Mucosa of stomach (tissue), 1 donor: ENCODE measurements at regions not wholly inside any gene's neighbourhood (a gene's known extent, or its start where the extent isn't known, plus 50 kb on each side); places are given as distances from the start of the nearest gene placed in this dataset.

Experiments used
- H3K27me3 ChIP-seq: one replicate; pipeline ENCODE4 v1.7.0; 2013; ENCODE audit warnings: mild to moderate bottlenecking, low read length; ENCODE audit not compliant: control insufficient read depth, insufficient read depth
- H3K36me3 ChIP-seq: one replicate; pipeline ENCODE4 v1.7.0; 2013; ENCODE audit warnings: low read length; ENCODE audit not compliant: control insufficient read depth, insufficient read depth
- H3K4me1 ChIP-seq: one replicate; pipeline ENCODE4 v1.7.0; 2013; ENCODE audit warnings: mild to moderate bottlenecking, low read length; ENCODE audit not compliant: control insufficient read depth, insufficient read depth
- H3K4me3 ChIP-seq: one replicate; pipeline ENCODE4 v1.7.0; 2013; ENCODE audit warnings: low read length
- H3K9ac ChIP-seq: one replicate; pipeline ENCODE4 v1.7.0; 2013; ENCODE audit warnings: mild to moderate bottlenecking, low read length, moderate library complexity
- H3K9me3 ChIP-seq: one replicate; pipeline ENCODE4 v1.7.0; 2013; ENCODE audit warnings: mild to moderate bottlenecking, low read length, moderate library complexity; ENCODE audit not compliant: control insufficient read depth
- donor health status: Pancreatic carcinoma.

DNA sequence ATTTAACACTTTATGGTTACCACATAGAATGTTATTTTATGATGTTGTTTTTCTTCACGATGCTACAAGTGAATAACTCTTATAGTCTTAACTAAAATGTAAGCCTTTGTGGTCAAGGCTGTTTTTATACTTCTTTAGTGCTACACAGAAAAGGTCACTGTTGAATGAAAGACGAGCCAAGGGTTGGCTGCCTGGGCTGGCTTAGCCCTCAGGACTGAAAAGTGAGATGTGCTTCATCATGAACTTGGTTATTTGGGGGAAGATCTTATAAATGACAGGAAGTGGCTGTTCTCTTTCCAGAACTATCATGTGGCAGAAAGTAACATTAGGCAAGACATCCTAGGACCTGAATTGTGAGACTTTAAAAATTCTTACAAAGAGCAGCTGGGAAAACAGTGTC is 404.0 kb downstream of the BTBD3 start:
- Histone ChIP-seq H3K36me3 (no peaks in the 10 kb centered on the region), H3K9ac (no peak overlapping the region), H3K27me3 (no peaks in the 10 kb centered on the region), H3K9me3 (no peaks in the 10 kb centered on the region), H3K4me1 (no peaks in the 10 kb centered on the region), H3K4me3 (no peak overlapping the region)

DNA sequence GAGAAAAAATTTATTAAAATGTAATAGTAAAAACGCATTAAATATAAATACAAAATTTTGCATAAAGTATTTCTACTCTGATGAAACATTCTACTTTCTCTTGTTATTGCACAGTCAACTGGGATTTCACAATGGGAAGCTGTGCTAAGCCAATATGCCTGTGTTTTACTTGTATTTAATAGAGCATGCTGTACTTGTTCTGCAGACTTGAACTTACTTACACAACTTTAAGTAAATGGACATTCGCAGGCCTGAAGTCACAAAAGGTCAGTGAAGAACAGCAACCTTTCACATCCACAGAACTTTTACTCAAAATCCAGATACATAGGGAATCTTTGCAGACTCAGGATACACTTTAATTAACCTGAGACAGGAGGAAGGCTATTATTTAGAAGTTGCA is 409.5 kb downstream of the BTBD3 start:
- H3K9me3 ChIP-seq = no peaks in the 10 kb centered on the region
- no peaks in the 10 kb centered on the region for H3K4me1 ChIP-seq
- no peaks in the 10 kb centered on the region for H3K27me3 ChIP-seq
- H3K36me3 ChIP-seq = no peaks in the 10 kb centered on the region
- H3K4me3 ChIP-seq = no peak overlapping the region
- no peak overlapping the region for H3K9ac ChIP-seq

DNA sequence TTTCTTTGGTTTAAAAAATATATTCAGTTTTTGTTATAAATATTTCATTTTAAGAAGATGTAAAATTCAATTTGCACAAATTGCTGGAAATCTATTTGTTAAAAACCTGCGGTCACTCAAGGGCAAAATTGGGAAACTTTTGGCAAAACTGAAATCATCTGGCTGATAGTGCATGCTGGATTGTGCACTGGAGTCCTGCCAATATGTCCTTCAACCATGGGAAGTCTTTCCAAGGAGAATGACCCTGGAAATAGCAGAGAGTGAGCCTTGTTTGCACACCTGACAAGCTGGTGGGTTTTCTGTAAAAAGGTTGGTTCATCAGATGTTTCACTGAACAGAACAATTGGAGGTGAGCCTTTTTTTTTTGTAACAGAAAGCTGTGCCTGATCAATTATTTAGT is 413.5 kb downstream of the BTBD3 start:
- Histone ChIP-seq H3K27me3 (no peaks in the 10 kb centered on the region), H3K36me3 (no peaks in the 10 kb centered on the region), H3K9ac (no peak overlapping the region), H3K4me3 (no peak overlapping the region), H3K9me3 (no peaks in the 10 kb centered on the region), H3K4me1 (no peaks in the 10 kb centered on the region)

DNA sequence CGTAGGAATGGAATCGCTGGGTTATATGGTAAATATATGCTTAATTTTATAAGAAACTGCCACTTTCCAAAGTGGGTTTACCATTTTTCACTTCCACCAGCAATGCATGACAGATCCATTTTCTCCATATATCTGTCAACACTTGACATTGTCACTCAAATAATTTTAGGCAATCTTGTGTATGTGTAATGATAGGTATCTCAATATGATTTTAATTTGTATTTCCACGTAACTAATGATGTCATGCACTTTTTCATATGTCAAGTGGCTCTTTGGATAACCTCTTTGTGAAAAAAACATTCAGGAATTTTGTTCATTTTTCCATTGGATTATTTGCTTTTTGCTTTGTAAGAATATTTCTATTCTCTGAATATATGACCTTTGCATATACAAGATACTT is 419.9 kb downstream of the BTBD3 start:
- H3K9ac ChIP-seq = no peak overlapping the region
- H3K9me3 ChIP-seq = no peaks in the 10 kb centered on the region
- no peak overlapping the region for H3K4me3 ChIP-seq
- H3K36me3 ChIP-seq = no peaks in the 10 kb centered on the region
- H3K4me1 ChIP-seq = no peaks in the 10 kb centered on the region
- no peaks in the 10 kb centered on the region for H3K27me3 ChIP-seq

DNA sequence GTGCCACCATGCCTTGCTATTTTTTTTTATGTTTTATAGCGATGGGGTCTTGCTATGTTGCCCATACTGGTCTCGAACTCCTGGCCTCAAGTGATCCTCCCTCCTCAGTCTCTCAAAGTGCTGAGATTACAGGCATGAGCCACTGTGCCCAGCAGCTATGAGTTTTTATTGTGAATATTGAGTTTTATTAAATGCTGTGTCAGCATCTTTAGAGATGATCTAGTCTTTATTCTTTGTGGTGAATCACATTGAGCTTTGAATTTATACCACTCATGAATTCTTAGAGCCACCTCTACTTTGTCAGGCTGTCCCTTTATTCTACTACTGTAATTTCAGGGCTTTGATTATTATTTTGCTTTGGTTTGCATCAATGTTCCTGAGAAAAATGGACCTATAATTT is 428.3 kb downstream of the BTBD3 start:
- Histone ChIP-seq H3K27me3 (no peaks in the 10 kb centered on the region), H3K9me3 (no peaks in the 10 kb centered on the region)

DNA sequence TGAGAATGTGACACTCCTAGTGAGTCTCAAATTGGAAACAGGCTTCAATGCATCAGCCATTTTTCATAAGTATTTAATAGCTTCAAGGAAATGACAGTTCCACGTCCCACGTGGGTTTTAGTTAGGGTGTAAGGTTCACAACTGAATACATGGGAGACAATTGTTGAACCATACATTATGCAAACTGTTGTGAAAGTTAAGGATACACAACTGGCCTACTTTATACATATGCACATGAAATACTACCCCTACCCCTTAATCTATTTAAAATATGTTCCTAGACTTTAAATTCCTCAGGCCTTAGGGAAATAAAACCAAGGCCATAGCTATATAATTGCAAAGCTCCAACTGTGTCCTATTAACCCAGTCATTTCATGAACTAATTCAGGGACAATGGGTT is 436.1 kb downstream of the BTBD3 start:
- no peak overlapping the region for H3K9ac ChIP-seq
- no peaks in the 10 kb centered on the region for H3K4me1 ChIP-seq
- no peaks in the 10 kb centered on the region for H3K36me3 ChIP-seq
- H3K9me3 ChIP-seq = no peaks in the 10 kb centered on the region
- H3K27me3 ChIP-seq = no peaks in the 10 kb centered on the region
- H3K4me3 ChIP-seq = no peak overlapping the region

More for the DNA sequence above, 428.3 kb downstream of the BTBD3 start:
- no peak overlapping the region for H3K9ac ChIP-seq
- no peak overlapping the region for H3K4me3 ChIP-seq
- no peaks in the 10 kb centered on the region for H3K36me3 ChIP-seq
- H3K4me1 ChIP-seq = no peaks in the 10 kb centered on the region

DNA sequence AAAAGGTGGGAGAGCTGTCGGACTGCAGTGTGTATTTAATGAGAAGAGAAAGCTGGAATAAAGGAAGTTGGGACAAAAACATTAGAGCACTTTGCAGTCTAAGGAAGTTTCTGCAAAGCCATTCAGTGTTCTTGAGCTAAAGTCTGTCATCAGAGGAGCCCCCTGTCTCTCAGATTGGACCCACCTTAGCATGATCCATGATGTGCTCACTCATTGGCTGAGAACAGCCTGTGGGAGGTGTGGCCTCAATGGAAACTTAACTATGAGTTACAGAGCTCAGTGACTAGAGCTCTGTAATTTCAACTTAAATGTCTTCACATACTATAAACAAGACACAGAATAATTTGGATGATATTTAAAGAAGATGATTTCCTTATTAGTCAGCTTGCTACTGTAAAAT is 437.0 kb downstream of the BTBD3 start:
- Histone ChIP-seq H3K36me3 (no peaks in the 10 kb centered on the region), H3K4me1 (no peaks in the 10 kb centered on the region), H3K4me3 (no peak overlapping the region), H3K9ac (no peak overlapping the region), H3K27me3 (no peaks in the 10 kb centered on the region), H3K9me3 (no peaks in the 10 kb centered on the region)

DNA sequence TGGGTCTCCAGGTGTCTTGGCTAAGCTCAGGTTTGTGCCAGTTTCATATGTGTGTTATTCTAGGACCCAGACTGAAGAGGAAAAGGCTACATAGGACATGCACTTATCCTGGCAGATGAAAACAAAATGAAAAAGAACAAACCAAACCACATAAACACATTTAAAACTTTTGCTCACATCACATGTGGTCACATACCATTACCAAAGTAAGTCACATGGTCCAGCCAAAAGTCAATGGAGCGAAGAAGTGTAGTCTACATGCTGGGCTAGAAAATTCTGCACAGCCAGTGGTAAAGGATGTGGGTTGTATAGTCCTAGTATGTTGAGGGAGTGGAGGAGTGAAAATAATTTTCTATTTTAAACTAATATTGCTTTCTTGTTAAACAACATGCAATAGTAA is 437.5 kb downstream of the BTBD3 start:
- Histone ChIP-seq H3K27me3 (no peaks in the 10 kb centered on the region), H3K9me3 (no peaks in the 10 kb centered on the region), H3K4me1 (no peaks in the 10 kb centered on the region), H3K36me3 (no peaks in the 10 kb centered on the region), H3K9ac (no peak overlapping the region), H3K4me3 (no peak overlapping the region)

DNA sequence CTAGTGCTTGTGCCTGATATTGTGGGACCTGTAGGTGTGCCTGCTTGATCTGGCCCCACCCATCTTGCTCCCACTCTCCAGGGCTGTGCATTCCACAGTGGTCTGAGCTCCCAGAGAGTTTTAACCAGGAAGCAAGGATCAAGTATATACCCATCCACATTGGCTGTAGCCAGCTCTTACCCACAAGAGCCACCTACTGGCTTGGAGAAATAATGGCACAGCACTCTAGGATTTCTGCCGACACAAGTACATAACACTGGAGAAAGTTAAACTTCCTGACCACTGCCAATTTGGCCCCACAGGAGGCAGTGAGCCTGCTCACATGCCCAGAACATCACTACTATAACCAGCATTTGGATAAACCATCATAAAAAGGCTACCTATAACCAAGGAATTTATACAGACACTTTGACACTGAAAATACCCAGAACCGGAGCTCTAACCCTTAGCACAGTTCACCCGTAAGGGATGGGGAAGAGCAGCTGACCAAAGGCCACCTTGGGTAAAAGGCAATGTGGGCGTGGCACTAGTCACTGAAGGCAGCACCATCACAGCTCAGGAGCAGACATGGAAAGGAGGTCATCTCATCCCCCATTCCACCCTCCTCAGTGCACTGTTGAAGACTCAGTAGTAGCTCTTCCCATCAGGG is 440.4 kb downstream of the BTBD3 start:
- Histone ChIP-seq H3K4me1 (no peaks in the 10 kb centered on the region), H3K9me3 (no peaks in the 10 kb centered on the region), H3K4me3 (no peak overlapping the region), H3K9ac (no peak overlapping the region), H3K27me3 (no peaks in the 10 kb centered on the region), H3K36me3 (no peaks in the 10 kb centered on the region)

DNA sequence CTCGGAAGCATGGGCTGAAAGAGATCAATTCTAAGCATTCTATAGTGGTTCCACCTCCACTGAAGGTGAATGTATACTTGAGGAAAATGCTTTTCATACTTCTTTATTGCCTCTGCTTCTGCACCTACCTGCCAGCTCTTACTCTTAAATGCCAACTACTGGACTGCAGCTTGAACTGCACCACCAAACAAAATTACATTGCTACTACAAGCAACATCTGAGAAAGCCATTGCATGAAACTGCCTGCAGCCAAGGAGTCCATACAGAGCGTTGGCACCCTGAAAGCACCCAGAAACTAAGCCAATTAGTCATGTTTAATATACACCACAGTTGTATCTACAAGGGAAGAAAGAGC is 440.9 kb downstream of the BTBD3 start:
- Histone ChIP-seq H3K27me3 (no peaks in the 10 kb centered on the region), H3K9ac (no peak overlapping the region), H3K9me3 (no peaks in the 10 kb centered on the region), H3K4me3 (no peak overlapping the region), H3K36me3 (no peaks in the 10 kb centered on the region), H3K4me1 (no peaks in the 10 kb centered on the region)

DNA sequence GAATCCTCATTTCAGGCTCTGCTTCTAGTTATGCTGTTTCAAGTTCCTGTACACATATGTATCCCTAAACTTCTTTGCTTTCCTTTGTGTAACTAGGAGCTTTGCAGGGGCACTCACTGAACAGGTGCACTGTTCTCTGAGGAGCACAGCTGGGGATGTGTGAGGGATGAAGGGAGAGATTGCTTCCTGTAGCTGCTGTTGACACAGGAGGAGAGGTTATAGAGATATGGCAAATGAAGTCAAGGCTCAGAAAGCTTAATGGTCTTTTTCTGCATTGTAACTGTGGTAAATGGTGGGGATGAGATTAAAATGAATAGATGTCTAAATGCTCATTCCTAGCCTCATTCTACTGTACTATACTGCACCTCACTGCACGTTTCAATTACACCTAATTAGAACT is 454.3 kb downstream of the BTBD3 start:
- Histone ChIP-seq H3K4me1 (no peaks in the 10 kb centered on the region), H3K9me3 (no peaks in the 10 kb centered on the region), H3K9ac (no peak overlapping the region), H3K36me3 (no peaks in the 10 kb centered on the region), H3K4me3 (no peak overlapping the region), H3K27me3 (no peaks in the 10 kb centered on the region)

DNA sequence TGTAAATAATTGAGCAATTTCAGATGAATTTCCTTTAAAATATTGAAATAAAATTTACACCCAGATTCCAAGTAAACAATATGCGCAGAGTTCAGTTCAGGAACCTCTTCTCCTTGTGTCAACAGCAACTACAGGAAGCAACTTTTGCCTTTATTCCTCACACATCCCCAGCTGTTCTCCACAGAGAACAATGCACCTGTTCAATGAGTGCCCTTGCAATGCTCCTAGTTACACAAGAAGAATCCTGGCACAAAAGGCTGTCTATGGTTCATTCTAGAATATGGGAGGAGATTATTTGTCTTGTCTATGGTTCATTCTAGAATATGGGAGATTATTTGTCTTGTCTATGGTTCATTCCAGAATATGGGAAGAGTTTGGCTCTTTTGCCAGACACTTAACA is 454.9 kb downstream of the BTBD3 start:
- no peak overlapping the region for H3K4me3 ChIP-seq
- H3K9me3 ChIP-seq = no peaks in the 10 kb centered on the region
- no peak overlapping the region for H3K9ac ChIP-seq
- no peaks in the 10 kb centered on the region for H3K4me1 ChIP-seq
- no peaks in the 10 kb centered on the region for H3K36me3 ChIP-seq
- no peaks in the 10 kb centered on the region for H3K27me3 ChIP-seq

DNA sequence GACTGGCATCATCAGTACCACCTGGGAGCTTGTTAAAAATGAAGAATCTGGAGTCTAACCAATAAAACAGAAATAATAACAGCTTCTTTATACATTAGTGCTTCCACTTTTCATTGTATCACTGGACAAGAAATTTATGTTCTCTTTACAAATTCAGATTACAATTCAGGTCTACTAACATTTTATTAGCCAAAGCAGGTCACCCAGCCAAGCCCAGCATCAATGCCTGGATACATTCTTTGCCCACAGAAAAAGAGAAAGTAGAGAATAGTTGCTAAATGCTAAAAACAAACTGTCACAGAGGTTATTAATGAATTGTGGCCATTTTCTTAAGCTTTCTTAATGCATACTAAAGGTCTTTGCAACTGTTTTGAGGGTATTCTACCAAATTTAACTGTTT is 458.3 kb downstream of the BTBD3 start:
- no peaks in the 10 kb centered on the region for H3K9me3 ChIP-seq
- no peak overlapping the region for H3K4me3 ChIP-seq
- no peaks in the 10 kb centered on the region for H3K36me3 ChIP-seq
- H3K4me1 ChIP-seq = no peaks in the 10 kb centered on the region
- H3K9ac ChIP-seq = no peak overlapping the region
- H3K27me3 ChIP-seq = no peaks in the 10 kb centered on the region
